ENCODE measurements at regions not wholly inside any gene's neighbourhood (a gene's known extent, or its start where the extent isn't known, plus 50 kb on each side); places are given as distances from the start of the nearest gene placed in this dataset.

DNA sequence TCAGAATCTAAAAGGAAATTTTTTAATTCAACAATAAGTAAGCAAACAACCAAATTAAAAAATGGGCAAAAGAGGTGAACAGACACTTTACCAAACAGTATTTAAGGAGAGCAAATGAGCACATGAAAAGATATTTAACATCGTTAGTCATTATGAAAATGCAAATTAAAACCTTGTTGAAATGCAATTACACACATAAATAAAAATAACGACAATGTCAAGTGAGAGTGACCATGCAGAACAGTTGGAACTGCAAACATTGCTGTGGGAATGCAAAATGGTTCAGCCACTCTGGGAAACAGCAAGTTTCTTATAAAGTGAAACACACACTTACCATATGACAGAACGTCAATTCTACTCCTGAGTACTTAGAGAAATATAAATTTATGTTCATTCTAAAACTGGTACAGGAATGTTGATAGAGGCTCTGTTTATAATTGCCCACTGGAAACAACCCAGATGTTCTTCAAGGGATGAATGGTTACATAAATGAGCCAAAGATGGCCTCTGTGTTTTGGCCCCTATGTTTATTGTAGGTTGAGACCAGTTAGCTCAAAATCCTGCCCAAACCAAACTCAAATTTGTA lies 678.1 kb downstream of the UQCRFS1 start:
- no peak overlapping the region for H2BK12ac ChIP-seq (ENCODE audit: low read length)

DNA sequence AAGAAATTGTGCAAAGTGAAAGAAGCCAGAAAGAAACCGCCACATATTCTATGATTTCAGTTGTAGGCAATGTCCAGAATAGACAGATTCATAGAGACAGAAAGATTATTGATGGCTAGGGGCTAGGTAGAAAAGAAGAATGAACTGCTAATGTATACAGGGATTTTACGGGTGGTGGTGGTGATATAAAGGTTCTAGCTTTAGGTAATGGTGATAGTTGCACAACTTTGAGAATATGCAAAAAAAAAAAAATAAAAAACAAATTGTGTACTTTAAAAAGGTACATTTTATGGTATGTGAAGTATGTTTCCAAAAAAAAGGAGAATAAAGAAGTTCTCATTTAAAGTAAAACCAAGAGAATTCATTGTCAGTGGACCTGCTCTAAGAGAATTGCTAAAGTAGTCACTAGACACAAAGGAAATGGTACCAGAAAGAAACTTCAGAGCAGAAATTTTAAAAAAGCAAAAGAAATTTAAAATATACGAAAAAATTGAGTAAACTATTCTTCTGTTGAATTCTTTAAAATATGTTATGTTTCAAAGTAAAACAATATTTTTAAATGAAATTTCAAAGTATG lies 680.1 kb downstream of the UQCRFS1 start:
- Histone ChIP-seq H3K27ac (replicated peaks; ENCODE audit: low read length) (no peak overlapping the region), H2BK12ac (ENCODE audit: low read length) (no peak overlapping the region), H2AK5ac (ENCODE audit: low read depth, low read length) (no peak overlapping the region), H3K18ac (ENCODE audit: low read length) (no peak overlapping the region), H3K4me3 (ENCODE audit: low read length in 2 of 2) (no peak overlapping the region), H3K4me2 (ENCODE audit: insufficient read depth, low read length, poor library complexity, severe bottlenecking) (no peak overlapping the region), H2BK120ac (ENCODE audit: low read depth, low read length) (no peak overlapping the region), H4K8ac (ENCODE audit: low read depth, low read length) (no peak overlapping the region), H3K9ac (ENCODE audit: low read depth, low read length, poor library complexity) (no peak overlapping the region), H3K4ac (ENCODE audit: low read length) (no peak overlapping the region), H3K27me3 (ENCODE audit: control insufficient read depth in 3 of 3, insufficient read depth in 3 of 3, low read depth in 1 of 3, low read length in 3 of 3) (no peaks in the 10 kb centered on the region), H2BK15ac (ENCODE audit: low read length) (no peak overlapping the region), H4K91ac (ENCODE audit: low read depth, low read length, poor library complexity) (no peak overlapping the region), H3K14ac (ENCODE audit: low read length) (no peak overlapping the region), H3K23ac (ENCODE audit: low read depth, low read length, poor library complexity) (no peak overlapping the region), H3K4me1 (ENCODE audit: control insufficient read depth in 2 of 2, insufficient read depth in 1 of 2, low read depth in 1 of 2, low read length in 2 of 2) (no peaks in the 10 kb centered on the region), H2BK5ac (ENCODE audit: low read length) (no peak overlapping the region), H3K9me3 (replicated peaks in 1 of 2; ENCODE audit: control insufficient read depth in 2 of 2, insufficient read depth in 1 of 2, low read depth in 1 of 2, low read length in 2 of 2) (peaks cover 0 to 3% of the 10 kb centered on the region in 2 donors), H3K36me3 (replicated peaks in 1 of 2; ENCODE audit: control insufficient read depth in 2 of 2, insufficient read depth in 2 of 2, low read length in 2 of 2) (no peaks in the 10 kb centered on the region), H2AFZ (ENCODE audit: low read length) (no peak overlapping the region), H3K79me1 (ENCODE audit: low read depth, low read length) (no peaks in the 10 kb centered on the region)
- no peak for DNase-seq (ENCODE audit: low spot score)
- WGBS, 2 donors (ENCODE audit: extremely low coverage in 2 of 2, insufficient read length in 2 of 2, insufficient replicate concordance in 1 of 2) = 100% methylated on average over 1 of the region's 3 CpGs; no CpG with 5 or more reads in 1 of the 2 donors

More for the DNA sequence above, 678.1 kb downstream of the UQCRFS1 start:
- Histone ChIP-seq H3K9ac (ENCODE audit: low read depth, low read length, poor library complexity) (no peak overlapping the region), H2BK120ac (ENCODE audit: low read depth, low read length) (no peak overlapping the region), H2BK15ac (ENCODE audit: low read length) (no peak overlapping the region), H4K91ac (ENCODE audit: low read depth, low read length, poor library complexity) (no peak overlapping the region), H3K27ac (replicated peaks; ENCODE audit: low read length) (no peak overlapping the region), H3K4me1 (ENCODE audit: control insufficient read depth in 2 of 2, insufficient read depth in 1 of 2, low read depth in 1 of 2, low read length in 2 of 2) (no peaks in the 10 kb centered on the region), H3K79me1 (ENCODE audit: low read depth, low read length) (no peaks in the 10 kb centered on the region), H3K9me3 (replicated peaks in 1 of 2; ENCODE audit: control insufficient read depth in 2 of 2, insufficient read depth in 1 of 2, low read depth in 1 of 2, low read length in 2 of 2) (peaks cover 0 to 3% of the 10 kb centered on the region in 2 donors), H2AK5ac (ENCODE audit: low read depth, low read length) (no peak overlapping the region), H3K4ac (ENCODE audit: low read length) (no peak overlapping the region), H3K36me3 (replicated peaks in 1 of 2; ENCODE audit: control insufficient read depth in 2 of 2, insufficient read depth in 2 of 2, low read length in 2 of 2) (no peaks in the 10 kb centered on the region), H3K23ac (ENCODE audit: low read depth, low read length, poor library complexity) (no peak overlapping the region), H3K4me2 (ENCODE audit: insufficient read depth, low read length, poor library complexity, severe bottlenecking) (no peak overlapping the region), H2AFZ (ENCODE audit: low read length) (no peak overlapping the region), H4K8ac (ENCODE audit: low read depth, low read length) (no peak overlapping the region), H3K18ac (ENCODE audit: low read length) (no peak overlapping the region), H3K27me3 (ENCODE audit: control insufficient read depth in 3 of 3, insufficient read depth in 3 of 3, low read depth in 1 of 3, low read length in 3 of 3) (no peaks in the 10 kb centered on the region), H3K14ac (ENCODE audit: low read length) (no peak overlapping the region), H3K4me3 (ENCODE audit: low read length in 2 of 2) (no peak overlapping the region), H2BK5ac (ENCODE audit: low read length) (no peak overlapping the region)
- no peak for DNase-seq (ENCODE audit: low spot score)
- no CpG with 5 or more reads among the region's 3 CpGs for WGBS, 2 donors (ENCODE audit: extremely low coverage in 2 of 2, insufficient read length in 2 of 2, insufficient replicate concordance in 1 of 2)

DNA sequence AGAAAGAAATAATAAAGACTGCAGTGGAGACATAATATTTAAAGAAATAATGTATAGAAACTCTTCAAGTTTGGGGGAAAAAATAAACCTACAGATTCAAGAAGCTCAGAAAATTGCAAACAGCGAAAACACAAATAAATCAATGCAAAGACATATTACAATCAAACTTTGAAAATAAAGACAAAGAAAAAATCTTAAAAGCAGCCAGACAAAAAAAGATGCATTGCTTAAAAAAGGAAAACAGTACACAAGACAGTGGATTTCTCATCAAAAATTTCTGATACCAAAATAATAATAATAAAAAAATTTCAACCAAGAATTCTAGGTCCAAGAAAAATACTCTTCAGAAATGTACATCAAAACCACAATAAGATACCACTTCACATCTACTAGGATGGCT lies 681.0 kb downstream of the UQCRFS1 start:
- Histone ChIP-seq H3K4me2 (ENCODE audit: insufficient read depth, low read length, poor library complexity, severe bottlenecking) (no peak overlapping the region), H3K14ac (ENCODE audit: low read length) (no peak overlapping the region), H3K4me3 (ENCODE audit: low read length in 2 of 2) (no peak overlapping the region), H4K91ac (ENCODE audit: low read depth, low read length, poor library complexity) (no peak overlapping the region), H2AK5ac (ENCODE audit: low read depth, low read length) (no peak overlapping the region), H3K36me3 (replicated peaks in 1 of 2; ENCODE audit: control insufficient read depth in 2 of 2, insufficient read depth in 2 of 2, low read length in 2 of 2) (no peaks in the 10 kb centered on the region), H2BK5ac (ENCODE audit: low read length) (no peak overlapping the region), H4K8ac (ENCODE audit: low read depth, low read length) (no peak overlapping the region), H3K18ac (ENCODE audit: low read length) (no peak overlapping the region), H3K4ac (ENCODE audit: low read length) (no peak overlapping the region), H3K79me1 (ENCODE audit: low read depth, low read length) (no peaks in the 10 kb centered on the region), H3K9ac (ENCODE audit: low read depth, low read length, poor library complexity) (no peak overlapping the region), H3K23ac (ENCODE audit: low read depth, low read length, poor library complexity) (no peak overlapping the region), H3K27ac (replicated peaks; ENCODE audit: low read length) (no peak overlapping the region), H3K27me3 (ENCODE audit: control insufficient read depth in 3 of 3, insufficient read depth in 3 of 3, low read depth in 1 of 3, low read length in 3 of 3) (no peaks in the 10 kb centered on the region), H2BK15ac (ENCODE audit: low read length) (no peak overlapping the region), H2AFZ (ENCODE audit: low read length) (no peak overlapping the region), H2BK120ac (ENCODE audit: low read depth, low read length) (no peak overlapping the region), H2BK12ac (ENCODE audit: low read length) (no peak overlapping the region), H3K4me1 (ENCODE audit: control insufficient read depth in 2 of 2, insufficient read depth in 1 of 2, low read depth in 1 of 2, low read length in 2 of 2) (no peaks in the 10 kb centered on the region), H3K9me3 (replicated peaks in 1 of 2; ENCODE audit: control insufficient read depth in 2 of 2, insufficient read depth in 1 of 2, low read depth in 1 of 2, low read length in 2 of 2) (no peaks in the 10 kb centered on the region)
- no peak for DNase-seq (ENCODE audit: low spot score)
- WGBS, 2 donors (ENCODE audit: extremely low coverage in 2 of 2, insufficient read length in 2 of 2, insufficient replicate concordance in 1 of 2) = no CpG with 5 or more reads among the region's 1 CpG

DNA sequence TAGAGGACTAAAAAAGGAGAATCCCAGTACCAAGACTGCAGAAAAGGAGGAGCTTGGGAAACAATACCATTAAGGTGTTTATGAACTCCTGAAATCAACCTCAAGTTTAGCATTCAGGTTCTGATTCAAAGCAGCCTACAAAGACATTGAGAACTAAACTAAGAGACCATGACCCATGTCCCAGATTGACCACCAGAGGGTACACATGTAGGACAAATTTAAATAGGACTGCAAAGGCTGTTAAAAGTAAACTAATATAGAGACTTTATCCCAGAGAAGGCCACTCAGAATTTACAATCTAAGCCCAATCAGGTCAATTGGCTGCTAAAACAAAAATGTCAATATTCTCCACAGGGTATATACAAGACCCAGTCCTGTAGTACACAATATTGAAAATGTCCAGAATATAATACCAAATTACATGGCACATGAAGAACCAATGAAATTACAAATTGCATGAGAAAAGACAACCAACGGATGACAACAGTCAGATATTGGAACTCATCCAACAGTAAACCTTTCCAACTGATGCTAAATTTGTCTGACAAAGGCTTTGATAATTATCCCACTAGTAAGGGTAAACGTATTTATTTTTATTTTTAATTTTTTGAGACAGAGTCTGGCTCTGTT lies 682.4 kb downstream of the UQCRFS1 start:
- no peak overlapping the region for H3K14ac ChIP-seq (ENCODE audit: low read length)
- no peak overlapping the region for H3K18ac ChIP-seq (ENCODE audit: low read length)
- H3K4me3 ChIP-seq (ENCODE audit: low read length in 2 of 2) = no peak overlapping the region
- H2BK12ac ChIP-seq (ENCODE audit: low read length) = no peak overlapping the region
- H3K79me1 ChIP-seq (ENCODE audit: low read depth, low read length) = no peaks in the 10 kb centered on the region
- H4K8ac ChIP-seq (ENCODE audit: low read depth, low read length) = no peak overlapping the region
- H2BK120ac ChIP-seq (ENCODE audit: low read depth, low read length) = no peak overlapping the region
- no peak overlapping the region for H4K91ac ChIP-seq (ENCODE audit: low read depth, low read length, poor library complexity)
- no peak overlapping the region for H2BK5ac ChIP-seq (ENCODE audit: low read length)
- H3K36me3 ChIP-seq (replicated peaks in 1 of 2; ENCODE audit: control insufficient read depth in 2 of 2, insufficient read depth in 2 of 2, low read length in 2 of 2) = no peaks in the 10 kb centered on the region
- H3K4me2 ChIP-seq (ENCODE audit: insufficient read depth, low read length, poor library complexity, severe bottlenecking) = no peak overlapping the region
- no peak overlapping the region for H2AFZ ChIP-seq (ENCODE audit: low read length)
- H3K27me3 ChIP-seq (ENCODE audit: control insufficient read depth in 3 of 3, insufficient read depth in 3 of 3, low read depth in 1 of 3, low read length in 3 of 3) = no peaks in the 10 kb centered on the region
- no peaks in the 10 kb centered on the region for H3K9me3 ChIP-seq (replicated peaks in 1 of 2; ENCODE audit: control insufficient read depth in 2 of 2, insufficient read depth in 1 of 2, low read depth in 1 of 2, low read length in 2 of 2)
- H3K4ac ChIP-seq (ENCODE audit: low read length) = no peak overlapping the region
- no peak for DNase-seq (ENCODE audit: low spot score)
- H2AK5ac ChIP-seq (ENCODE audit: low read depth, low read length) = no peak overlapping the region
- H3K9ac ChIP-seq (ENCODE audit: low read depth, low read length, poor library complexity) = no peak overlapping the region
- no peaks in the 10 kb centered on the region for H3K4me1 ChIP-seq (ENCODE audit: control insufficient read depth in 2 of 2, insufficient read depth in 1 of 2, low read depth in 1 of 2, low read length in 2 of 2)
- no peak overlapping the region for H2BK15ac ChIP-seq (ENCODE audit: low read length)
- no CpG with 5 or more reads among the region's 2 CpGs for WGBS, 2 donors (ENCODE audit: extremely low coverage in 2 of 2, insufficient read length in 2 of 2, insufficient replicate concordance in 1 of 2)
- no peak overlapping the region for H3K23ac ChIP-seq (ENCODE audit: low read depth, low read length, poor library complexity)
- H3K27ac ChIP-seq (replicated peaks; ENCODE audit: low read length) = no peak overlapping the region

Data from neuronal stem cell (in vitro differentiated cells).